Fibroblast of villous mesenchyme (primary cell): ENCODE measurements at regions not wholly inside any gene's neighbourhood (a gene's known extent, or its start where the extent isn't known, plus 50 kb on each side); places are given as distances from the start of the nearest gene placed in this dataset.

Experiments used
- DNase-seq: peaks from one replicate; pipeline ENCODE4 v3.0.0-alpha.2; 2010; ENCODE audit warnings: low read depth
- H3K4me3 ChIP-seq: 2 replicates; pipeline ENCODE4 v1.5.1; 2011; ENCODE audit warnings: low read depth, mild to moderate bottlenecking, low read length
- CTCF ChIP-seq: IDR thresholded peaks from 2 replicates; pipeline ENCODE4 v1.5.1; 2012; ENCODE audit warnings: low read depth, mild to moderate bottlenecking, low read length; ENCODE audit not compliant: insufficient read depth

- H3K4me3 ChIP-seq: no peak overlapping the region
- TF ChIP-seq CTCF: no peak
- DNase-seq: no peak
Measured at GRCh38 chr13:58804832-58805231, 1173.3 kb downstream of the PCDH17 start.

GRCh38 chr13:58806401-58806800, 1174.9 kb downstream of the PCDH17 start:
- DNase-seq: no peak
- H3K4me3 ChIP-seq: no peak overlapping the region
- no peak for TF ChIP-seq CTCF

- DNase-seq: no peak
- no peak for TF ChIP-seq CTCF
- H3K4me3 ChIP-seq: no peak overlapping the region
Measured at GRCh38 chr13:58823701-58824100, 1192.2 kb downstream of the PCDH17 start.

DNA sequence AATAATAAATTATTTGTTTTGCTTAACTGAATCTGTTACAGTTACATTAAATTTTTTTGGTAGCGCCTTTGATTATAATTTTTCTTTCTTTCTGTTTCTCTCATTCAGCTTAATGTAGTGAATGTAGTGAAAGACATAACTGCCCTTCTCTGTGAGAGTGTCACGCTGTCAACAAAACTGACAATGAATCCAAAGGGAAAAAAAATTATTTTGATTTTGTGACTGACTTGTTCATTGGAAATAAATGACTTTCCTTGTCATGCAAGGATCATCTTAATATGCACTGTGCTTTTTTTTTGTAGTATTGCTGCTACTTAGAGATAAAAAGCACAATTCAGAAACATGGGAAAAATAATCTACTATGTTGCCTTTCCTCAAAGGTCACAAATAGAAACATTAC, 1196.4 kb downstream of the PCDH17 start:
- no peak for DNase-seq
- TF ChIP-seq CTCF: no peak
- H3K4me3 ChIP-seq: no peak overlapping the region

DNA sequence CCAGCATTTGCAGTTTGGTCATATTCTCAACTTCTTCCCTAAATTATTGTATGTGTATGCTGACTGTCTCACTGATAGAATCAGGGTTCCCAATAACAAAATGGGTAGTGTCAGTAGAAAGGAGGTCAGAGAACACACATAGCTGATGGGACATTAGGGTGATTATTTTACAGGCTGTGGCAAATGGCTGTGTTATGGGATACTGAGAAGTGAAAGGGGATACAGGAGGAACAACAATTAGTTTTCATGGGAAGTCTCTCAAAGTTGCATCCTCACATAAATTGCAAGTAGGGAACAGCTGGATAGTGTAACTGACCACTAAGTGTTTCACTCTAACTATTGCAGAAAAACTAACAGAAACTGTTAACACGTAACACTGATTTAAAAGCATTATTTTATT, 1199.3 kb downstream of the PCDH17 start:
- no peak for DNase-seq
- H3K4me3 ChIP-seq: no peak overlapping the region
- no peak for TF ChIP-seq CTCF

GRCh38 chr13:58838615-58839014, 1207.1 kb downstream of the PCDH17 start:
- DNase-seq: no peak
- TF ChIP-seq CTCF: no peak
- H3K4me3 ChIP-seq: no peak overlapping the region

DNA sequence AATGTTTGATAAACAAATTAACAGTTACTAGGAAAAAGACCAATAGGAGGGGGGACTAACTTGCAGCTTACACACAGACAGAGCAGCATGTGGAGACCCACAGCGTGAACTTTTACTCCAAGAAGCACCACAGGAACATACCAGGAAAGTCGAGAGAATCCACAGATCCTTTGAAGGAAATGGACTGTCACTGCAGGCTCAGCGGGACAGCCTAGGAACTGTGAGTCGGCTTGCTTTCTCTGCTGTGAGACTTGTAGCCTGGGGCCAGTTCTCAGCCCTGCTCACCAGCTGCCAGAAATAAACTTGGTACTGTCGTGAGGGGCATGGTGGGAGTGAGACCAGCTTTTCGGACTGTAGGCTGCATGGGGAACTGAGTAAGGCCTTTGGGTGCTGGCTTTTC, 1211.5 kb downstream of the PCDH17 start:
- no peak for DNase-seq
- TF ChIP-seq CTCF: no peak
- no peak overlapping the region for H3K4me3 ChIP-seq
